Cardiac septum (tissue), 1 donor: ENCODE measurements at regions not wholly inside any gene's neighbourhood (a gene's known extent, or its start where the extent isn't known, plus 50 kb on each side); places are given as distances from the start of the nearest gene placed in this dataset.
"Not testable (repeated sequence)": the region's sequence is repeated elsewhere in the genome, so short reads cannot be mapped to it uniquely, and the experiment has no call there.

ENCODE experiments used
- DNase-seq: peaks from one replicate; pipeline ENCODE4 v3.0.0-alpha.2; 2020; ENCODE audit warnings: low spot score
- intact Hi-C: fragments of 100-400 bp; cut with DNase I; formaldehyde crosslinking; loops from one replicate; pipeline ENCODE4 v1.14.0; 2022
- donor health status: DM: no; HTN: no; CAD: no.

DNA sequence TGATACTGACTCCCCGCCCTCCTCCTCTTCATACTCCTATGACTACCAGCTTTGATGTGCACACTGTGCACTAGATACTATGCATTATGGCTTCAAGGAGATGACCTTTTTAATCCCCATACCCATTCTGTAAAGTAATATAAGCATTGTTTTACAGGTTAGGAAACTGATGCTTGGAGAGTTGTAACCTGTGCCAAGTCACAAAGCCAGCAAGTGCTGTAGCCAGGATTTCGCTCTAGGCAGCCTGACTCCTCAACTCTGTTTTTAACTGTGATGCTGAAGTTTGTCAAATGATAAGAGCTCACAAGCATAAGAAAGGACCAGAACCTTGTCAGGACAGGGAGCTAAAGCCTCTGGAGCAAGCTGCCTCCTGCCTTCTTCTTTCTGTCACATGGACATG, 461.3 kb downstream of the TMEM232 start:
- DNase-seq: no peak
- intact Hi-C loops: no loop called here

DNA sequence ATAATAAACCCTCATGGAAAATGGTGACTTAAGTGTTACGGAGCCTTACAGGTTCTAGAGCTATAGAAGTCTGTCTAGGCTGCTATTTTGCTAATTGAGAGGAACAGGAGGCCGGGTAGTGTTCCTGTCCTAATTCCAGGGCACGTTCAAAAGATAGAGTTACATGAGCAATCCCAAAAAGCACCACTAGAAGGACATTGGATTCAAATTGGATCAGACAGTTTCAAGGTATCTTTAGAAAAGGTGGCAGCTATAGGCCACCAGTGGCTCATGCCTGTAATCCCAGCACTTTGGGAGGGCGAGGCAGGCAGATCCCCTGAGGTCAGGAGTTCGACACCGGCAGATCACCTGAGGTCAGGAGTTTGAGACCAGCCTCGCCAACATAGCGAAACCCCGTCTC, 458.8 kb downstream of the TMEM232 start:
- intact Hi-C loops: no loop called here
- no peak for DNase-seq

GRCh38 chr5:110268283-110268682, 458.2 kb downstream of the TMEM232 start:
- no peak for DNase-seq
- intact Hi-C loops: no loop called here

DNA sequence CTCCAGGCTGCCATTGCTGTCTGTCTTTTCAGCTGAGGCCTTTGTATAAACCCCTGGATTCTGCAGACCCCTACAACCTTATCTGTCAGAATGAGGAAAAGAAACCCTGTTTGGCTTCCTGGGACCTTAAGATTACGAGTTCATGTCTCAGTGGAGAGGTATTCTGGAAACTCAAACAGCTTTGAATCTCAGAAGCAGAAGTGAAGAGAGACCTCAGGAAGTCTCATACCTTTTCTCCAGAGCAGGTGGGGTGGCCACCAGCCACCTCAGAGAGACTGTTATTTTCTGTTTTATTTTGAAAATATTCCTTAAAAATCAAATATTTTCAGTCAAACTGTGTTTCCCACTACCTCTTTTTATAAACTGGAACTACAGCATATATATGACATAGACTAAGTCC, 457.5 kb downstream of the TMEM232 start:
- intact Hi-C loops: no loop called here
- no peak for DNase-seq

DNA sequence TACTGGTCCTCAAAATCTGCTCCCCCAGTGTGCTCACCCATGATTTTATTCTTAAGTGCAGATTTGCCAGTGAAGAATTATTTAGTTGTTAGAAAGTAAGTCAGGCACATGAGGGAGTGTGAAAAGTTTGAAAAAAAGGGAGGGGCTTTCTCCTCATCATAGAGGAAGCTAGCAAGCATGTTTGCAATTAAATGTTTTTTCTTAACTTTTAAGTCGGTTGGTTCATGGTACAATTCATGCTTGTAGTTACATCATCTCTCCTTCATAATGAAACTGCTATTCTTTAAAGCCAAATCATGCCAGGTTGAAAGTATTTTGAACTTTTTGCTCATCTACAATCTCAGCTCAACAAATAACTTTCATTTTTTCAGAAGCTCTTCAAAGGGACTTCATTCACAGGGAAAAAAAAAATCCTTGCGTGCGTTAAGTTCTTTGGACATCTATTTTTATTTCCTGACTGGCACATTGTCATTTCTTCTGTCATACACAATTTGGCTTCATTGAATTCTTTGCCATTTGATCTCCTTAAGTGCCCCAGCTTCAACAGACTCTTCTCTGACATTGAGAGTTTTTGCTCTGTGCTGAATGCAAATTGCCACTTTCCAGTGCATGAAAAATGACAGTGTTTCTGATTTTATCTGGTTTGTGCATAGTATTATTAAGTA, 456.9 kb downstream of the TMEM232 start:
- intact Hi-C loops: no loop called here
- DNase-seq: no peak

DNA sequence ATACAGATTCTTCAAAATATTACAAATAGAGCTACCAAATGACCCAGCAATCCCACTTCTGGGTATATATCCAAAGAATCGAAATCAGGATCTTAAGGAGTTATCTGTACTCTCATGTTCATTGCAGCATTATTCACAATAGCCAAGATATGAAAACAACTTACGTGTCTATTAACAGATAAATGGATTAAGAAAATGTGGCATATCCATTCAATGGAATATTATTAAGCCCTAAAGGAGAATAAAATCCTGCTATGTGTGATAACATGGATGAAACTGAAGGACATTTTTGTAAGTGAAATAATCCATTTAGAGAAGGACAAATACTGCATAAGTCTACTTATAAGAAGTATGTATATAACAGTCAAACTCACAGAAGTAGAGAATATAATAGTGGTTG, 450.6 kb downstream of the TMEM232 start:
- DNase-seq: no peak
- intact Hi-C loops: no loop called here

DNA sequence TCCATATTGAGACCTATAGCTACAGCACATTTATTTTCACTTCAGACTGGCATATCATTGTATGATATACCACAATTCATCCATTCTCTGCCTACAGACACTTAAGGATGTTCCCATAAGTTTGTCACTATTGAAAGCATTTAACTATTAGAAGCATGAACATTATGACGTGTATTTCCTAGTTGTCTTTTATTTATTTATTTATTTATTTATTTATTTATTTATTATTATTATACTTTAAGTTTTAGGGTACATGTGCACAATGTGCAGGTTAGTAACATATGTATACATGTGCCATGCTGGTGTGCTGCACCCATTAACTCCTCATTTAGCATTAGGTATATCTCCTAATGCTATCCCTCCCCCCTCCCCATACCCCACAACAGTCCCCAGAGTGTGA, 448.0 kb downstream of the TMEM232 start:
- DNase-seq, intact Hi-C loops: not testable (repeated sequence)

- DNase-seq, intact Hi-C loops: not testable (repeated sequence)
Measured at GRCh38 chr5:110284121-110284520, 442.4 kb downstream of the TMEM232 start.

DNA sequence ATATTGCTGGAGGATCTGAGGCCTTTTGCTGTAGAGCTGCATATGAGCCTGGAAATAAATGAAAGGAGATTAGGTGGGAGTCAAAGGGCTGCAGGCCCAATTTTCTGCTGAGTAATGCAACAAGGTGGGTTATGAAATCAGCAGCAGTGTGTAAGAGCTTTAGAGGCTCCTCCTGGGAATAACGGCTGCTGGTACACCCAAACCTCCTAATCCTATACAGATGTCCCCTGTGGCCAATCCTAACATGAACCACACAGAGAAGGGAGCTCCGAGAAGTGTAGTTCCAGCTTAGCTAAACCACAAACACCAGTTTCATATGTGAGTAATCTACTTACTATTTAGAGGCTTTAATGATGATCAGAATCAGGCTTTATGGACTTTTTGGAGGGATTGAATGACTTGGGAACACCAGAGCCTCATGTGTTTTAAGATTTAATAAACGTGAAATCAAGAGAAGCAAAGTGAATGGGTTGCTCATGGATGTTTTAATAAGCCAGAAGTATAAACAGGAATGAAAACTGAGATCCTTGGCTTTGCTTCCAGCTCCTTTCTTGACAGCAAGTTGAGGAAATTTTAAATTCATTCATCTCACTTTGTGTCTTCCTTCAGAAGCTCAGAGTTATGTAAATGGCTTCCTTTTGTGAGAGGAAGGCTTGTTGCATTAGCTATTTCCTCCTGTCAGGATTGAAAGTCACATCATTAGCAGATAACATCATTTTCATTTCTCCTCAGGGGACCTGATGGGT, 437.5 kb downstream of the TMEM232 start:
- intact Hi-C loops: no loop called here
- DNase-seq: no peak

DNA sequence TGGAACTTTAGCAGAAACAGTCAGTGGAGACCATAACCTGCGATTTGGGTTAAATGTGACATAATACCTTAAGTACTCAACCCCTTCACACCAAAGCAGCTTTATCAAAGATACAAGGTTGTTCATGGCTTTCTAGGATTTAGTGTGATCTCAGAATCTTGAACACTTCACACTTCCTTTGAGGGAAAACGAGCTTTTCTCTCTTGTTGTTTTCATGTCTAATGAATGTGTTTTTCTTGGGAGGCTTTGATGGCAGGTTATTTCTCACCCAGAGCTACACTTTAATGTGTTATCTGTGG, 437.0 kb downstream of the TMEM232 start:
- intact Hi-C loops: no loop called here
- DNase-seq: no peak

DNA sequence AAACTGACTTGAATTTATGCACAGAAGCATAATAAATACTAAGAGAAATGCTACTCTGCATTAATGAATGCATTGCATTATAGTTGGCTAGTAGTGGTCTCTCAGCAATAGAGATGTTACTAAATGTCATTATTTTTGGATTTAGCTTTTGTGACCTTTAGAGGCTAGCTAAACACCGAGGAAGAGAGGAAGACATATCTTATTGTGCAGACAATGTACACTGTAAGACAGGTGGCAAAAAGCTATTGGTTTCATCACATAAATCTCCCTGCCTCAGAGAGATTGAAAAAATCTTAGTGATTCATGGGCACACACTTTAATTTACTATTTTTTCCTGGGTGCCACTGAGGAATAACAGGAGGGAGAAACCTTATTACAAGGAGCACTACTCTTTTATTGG, 435.9 kb downstream of the TMEM232 start:
- no peak for DNase-seq
- intact Hi-C loops: no loop called here

GRCh38 chr5:110294281-110294680, 432.2 kb downstream of the TMEM232 start:
- intact Hi-C loops: no loop called here
- DNase-seq: no peak

DNA sequence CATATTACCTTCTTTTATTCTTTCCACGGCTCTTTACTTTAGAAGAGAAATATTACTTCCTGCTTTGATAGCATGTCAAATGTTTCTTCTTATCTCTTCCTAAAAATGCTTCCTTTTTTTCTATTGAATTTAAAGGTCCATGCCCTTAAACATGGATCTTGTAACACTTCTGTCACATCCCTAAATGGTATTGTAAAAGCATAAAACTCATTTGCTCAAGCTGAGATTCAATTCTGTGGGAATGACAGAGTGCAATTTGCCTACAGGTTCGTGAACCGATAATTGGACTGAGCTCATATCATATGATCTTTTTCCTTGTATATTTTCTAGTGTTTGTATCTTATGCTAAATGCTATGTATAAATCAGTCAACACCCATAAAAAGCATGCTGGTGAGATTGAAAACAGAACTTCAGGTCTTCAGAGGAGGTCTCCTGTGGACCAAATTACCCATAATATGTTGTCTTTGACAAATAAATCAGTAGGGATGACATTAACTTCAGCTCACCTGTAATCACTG, 429.3 kb downstream of the TMEM232 start:
- intact Hi-C loops: no loop called here
- no peak for DNase-seq

- no peak for DNase-seq
- intact Hi-C loops: no loop called here
Measured at GRCh38 chr5:110304176-110304575, 422.3 kb downstream of the TMEM232 start.

GRCh38 chr5:110306650-110307049, 419.8 kb downstream of the TMEM232 start:
- intact Hi-C loops: no loop called here
- no peak for DNase-seq

DNA sequence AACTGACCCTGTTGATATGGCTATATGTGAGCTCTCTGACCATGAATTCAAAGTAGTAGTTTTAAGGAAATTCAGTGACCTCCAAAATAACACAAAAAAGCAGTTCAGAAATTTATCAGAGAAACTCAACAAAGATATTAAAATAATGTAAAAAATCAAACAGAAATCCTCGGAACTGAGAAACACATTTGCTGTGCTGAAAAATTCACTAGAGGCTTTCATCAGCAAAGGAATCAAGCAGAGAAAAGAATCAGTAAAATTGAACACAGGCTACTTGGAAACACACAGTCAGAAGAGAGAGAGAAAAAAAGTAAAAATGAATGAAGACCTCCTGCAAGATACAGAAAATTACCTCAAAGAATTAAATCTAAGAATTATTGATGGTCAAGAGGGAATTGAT, 417.2 kb downstream of the TMEM232 start:
- intact Hi-C loops: no loop called here
- no peak for DNase-seq

DNA sequence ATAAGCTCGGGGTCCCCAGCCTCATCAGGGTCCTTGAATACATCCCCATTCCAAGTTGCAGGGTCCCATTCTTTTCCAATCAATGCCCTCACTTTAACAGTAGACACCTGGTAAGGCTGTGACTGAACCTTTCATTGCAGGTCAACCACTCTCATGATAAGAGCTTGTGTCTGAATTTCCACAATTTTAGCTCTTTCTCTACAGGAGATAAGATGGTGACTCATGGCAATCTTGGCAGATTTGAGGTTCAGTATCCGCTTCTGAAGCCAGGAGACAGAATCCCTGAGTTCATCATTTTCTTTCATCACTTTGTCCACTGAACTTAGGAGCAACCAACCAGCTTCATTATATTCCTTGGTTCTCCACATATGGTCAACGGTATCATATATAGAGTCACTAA, 409.9 kb downstream of the TMEM232 start:
- DNase-seq, intact Hi-C loops: not testable (repeated sequence)

- intact Hi-C loops: no loop called here
- no peak for DNase-seq
Measured at GRCh38 chr5:110321117-110321516, 405.4 kb downstream of the TMEM232 start.

DNA sequence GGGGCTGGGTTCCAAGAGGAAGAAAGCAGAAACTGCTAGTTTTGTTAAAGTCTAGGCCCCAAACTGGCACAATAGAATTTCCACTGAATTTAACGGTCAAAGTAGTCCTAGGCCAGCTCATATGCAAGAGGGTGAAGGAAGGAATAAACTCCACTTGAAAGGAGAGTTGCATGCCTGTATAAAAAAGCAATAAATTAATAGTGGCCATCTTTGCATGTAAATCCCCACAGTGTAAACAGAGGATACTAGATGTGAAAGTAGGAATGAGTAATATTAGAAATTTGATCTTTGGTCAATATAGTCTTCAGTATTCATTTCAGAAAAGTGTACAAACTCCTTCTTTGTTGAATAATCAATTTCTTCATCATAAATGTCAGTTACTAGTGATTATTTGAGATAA, 403.1 kb downstream of the TMEM232 start:
- intact Hi-C loops: no loop called here
- DNase-seq: no peak

DNA sequence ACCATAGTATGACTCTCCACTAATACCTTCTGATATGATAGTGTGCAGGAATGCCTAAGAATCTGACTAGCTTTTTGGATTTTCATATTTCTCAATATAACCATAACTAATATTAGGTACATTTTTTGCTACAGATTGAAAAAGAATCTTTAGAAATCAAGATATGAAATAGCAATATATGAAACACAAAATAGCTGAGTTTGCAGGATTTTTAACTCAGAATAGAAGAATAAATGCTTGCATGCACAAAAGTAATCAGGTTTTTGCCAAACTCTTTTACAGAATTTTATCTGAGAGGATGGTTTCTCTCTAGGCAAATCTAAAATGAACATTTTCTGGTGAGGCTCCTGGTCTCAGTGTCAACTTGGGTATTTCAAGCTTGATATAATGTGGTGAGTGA, 402.6 kb downstream of the TMEM232 start:
- no peak for DNase-seq
- intact Hi-C loops: no loop called here

GRCh38 chr5:110324876-110325275, 401.6 kb downstream of the TMEM232 start:
- no peak for DNase-seq
- intact Hi-C loops: no loop called here
